IMR-90 (cell line): ENCODE measurements at regions not wholly inside any gene's neighbourhood (a gene's known extent, or its start where the extent isn't known, plus 50 kb on each side); places are given as distances from the start of the nearest gene placed in this dataset.

Experiments used
- CEBPB ChIP-seq: IDR thresholded peaks from 2 replicates; pipeline ENCODE4 v1.6.1; 2012; ENCODE audit warnings: low read depth, low read length, improper control_type of control experiment
- NFE2L2 ChIP-seq: fragments of 150-350 bp; IDR thresholded peaks from 2 replicates; pipeline ENCODE4 v1.6.1; 2016; ENCODE audit warnings: low read depth, mild to moderate bottlenecking, low read length
- RCOR1 ChIP-seq: IDR thresholded peaks from 2 replicates; pipeline ENCODE4 v1.6.1; 2012; ENCODE audit warnings: mild to moderate bottlenecking, low read length, improper control_type of control experiment; ENCODE audit not compliant: insufficient replicate concordance
- TF ChIP-seq, protein P1 (sequence below): fragments of 150-350 bp; IDR thresholded peaks from 2 replicates; pipeline ENCODE4 v1.6.1; 2016; ENCODE audit warnings: low read depth, mild to moderate bottlenecking, low read length, moderate library complexity, borderline replicate concordance

GRCh38 chr17:77475016-77475976 is 334.5 kb downstream of the SEC14L1 start (continued):
- TF ChIP-seq, protein P1, sequence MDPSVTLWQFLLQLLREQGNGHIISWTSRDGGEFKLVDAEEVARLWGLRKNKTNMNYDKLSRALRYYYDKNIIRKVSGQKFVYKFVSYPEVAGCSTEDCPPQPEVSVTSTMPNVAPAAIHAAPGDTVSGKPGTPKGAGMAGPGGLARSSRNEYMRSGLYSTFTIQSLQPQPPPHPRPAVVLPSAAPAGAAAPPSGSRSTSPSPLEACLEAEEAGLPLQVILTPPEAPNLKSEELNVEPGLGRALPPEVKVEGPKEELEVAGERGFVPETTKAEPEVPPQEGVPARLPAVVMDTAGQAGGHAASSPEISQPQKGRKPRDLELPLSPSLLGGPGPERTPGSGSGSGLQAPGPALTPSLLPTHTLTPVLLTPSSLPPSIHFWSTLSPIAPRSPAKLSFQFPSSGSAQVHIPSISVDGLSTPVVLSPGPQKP = no peak
- TF ChIP-seq RCOR1 = peak; percentile 67
- no peak for TF ChIP-seq NFE2L2
- TF ChIP-seq CEBPB = peak; percentile 22; the same call in 1 of the 2 replicates
